ENCODE measurements at regions not wholly inside any gene's neighbourhood (a gene's known extent, or its start where the extent isn't known, plus 50 kb on each side); places are given as distances from the start of the nearest gene placed in this dataset.

DNA sequence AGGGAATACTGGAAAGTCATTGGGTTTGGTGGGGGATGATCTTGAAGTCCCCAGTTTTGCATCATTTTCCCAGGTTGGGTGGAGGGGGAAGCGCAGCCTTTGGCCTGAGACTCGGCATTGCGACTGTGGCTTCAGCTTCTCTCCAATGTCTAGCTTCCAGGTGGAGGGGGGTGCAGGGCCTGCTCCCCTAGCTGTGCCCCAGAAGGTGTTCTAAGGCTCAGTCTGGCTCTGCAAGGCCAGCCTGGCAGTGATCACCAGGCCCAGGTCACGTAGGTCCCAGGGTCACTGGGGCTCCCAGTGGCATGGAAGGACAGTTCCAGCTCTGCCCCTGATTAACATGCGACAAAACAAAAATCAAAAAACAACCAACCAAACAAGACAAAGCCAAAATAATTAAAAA lies 56.9 kb upstream of the HAAO start:
- DNase-seq, result no peak

DNA sequence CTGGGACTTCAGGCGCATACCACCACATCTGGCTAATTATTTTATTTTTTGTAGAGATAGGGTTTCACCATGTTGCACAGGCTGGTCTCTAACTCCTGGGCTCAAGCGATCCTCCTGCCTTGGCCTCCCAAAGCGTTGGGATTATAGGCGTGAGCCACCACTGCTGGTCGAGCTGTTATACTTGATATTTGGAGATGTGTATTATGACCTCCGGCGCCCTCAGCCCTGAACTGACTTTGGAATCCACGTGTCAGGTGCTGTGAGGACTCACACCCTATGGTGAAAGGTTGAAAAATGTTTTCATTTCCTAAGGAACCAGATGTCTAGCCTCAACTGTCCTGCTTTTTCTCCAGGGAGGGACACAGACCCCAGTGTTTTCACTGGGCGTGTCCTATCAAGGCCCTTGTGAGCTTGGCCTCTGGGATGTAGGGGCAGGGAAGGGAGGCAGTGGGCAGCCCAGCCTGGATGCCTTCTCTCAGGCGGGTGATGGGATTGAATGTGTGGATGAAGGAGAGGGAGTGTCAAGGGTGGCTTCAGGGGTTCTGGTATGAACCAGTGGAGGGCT lies 56.4 kb upstream of the HAAO start:
- DNase-seq, result no peak

GRCh38 chr2:42848265-42848664 lies 55.9 kb upstream of the HAAO start:
- DNase-seq, result no peak

GRCh38 chr2:42847596-42848151 lies 55.3 kb upstream of the HAAO start:
- DNase-seq, result no peak

DNA sequence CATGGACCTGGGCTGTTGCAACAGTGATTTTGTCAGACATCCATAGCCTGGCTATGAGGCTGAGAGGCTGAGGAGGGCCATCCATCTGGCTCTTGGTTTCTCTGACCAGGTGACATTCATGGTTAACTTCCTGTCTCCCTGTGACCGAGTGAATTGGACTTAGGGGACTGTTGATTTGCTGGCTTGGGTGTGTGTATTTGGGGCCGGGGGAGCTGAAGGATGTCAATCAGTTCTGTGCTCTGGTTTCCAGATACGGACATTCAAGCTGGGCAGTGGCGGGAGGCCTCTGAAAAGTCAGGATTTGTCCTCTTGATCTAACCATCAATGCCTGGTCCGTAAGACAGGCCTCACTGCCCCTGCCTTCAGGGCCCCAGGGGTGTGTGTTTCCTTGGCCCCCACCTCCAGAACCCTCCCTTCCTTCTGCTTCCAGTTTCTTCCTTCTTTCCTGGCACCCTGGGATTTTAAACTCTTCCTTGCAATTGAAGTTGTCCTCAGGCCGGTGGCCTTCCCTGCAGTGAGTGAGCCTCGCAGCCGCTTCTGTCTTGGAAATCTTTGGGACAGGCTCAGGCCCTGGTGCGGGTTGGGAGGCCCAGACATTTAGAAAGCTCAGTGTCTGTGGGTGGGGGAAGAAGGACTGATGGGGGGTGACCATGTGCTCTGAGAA lies 54.7 kb upstream of the HAAO start:
- DNase-seq, result no peak

DNA sequence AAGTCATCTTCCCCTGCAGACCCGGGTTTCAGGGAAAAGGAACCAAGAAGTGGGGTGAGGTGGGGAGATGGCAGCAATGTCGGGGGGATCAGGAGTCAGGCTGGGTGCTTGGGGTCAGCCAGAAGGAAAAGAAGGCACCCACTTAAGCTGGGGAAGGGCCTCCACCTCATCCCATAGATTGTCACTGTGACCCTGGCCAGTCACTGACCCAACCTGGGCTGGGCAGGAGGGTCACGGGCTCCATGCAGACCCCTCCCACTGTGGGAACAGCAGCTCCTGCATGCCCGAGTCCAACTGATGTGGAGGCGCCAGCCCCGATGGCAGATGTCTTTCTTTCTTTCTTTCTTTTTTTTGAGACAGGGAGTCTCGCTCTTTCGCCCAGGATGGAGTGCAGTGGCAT lies 53.6 kb upstream of the HAAO start:
- DNase-seq, result no peak

DNA sequence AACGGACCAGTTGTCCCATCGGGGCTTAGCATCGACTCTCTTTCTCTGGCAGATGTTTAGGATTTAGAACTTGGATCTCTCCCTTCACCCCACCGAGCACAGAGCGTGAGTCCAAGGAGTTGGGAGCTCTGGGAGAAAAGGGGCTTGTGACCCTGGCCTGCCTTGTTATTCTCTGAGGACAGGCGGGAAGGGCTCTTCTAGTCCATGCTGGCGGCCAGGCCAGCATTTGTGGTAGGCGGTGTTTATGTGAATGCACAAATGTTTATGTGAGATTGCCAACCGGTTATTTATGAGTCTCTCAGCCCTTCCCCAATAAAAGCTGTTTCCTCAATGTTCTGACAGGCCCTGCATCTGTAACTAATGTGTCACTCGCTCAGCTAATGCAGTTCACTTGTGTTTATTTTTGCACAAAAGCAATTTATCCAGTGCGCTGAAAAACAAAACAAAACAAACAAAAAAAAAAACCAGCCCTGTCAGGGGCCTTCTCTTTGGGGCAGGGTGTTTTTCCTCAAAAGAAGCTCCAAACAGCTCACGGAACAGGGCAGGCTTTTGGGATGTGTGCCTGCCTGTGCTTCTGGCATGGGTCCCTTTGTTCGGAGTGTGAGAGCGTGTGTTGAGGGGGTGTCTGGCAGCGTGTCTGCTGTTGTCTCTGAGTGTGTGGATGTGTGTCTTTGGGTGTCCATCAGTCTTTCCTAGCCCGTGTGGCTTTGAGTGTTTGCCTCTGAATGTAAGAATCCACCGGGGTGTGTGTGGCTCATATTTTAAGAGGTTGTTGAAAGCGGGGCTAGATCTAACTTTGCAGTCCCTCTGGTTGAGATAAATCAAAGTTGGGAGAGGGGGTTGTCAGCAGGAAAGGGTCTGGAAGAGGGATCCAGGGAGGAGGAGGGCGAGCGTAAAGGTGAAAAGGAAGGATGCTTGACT lies 52.8 kb upstream of the HAAO start:
- no peak for DNase-seq

GRCh38 chr2:42844366-42844765 lies 52.0 kb upstream of the HAAO start:
- DNase-seq, result no peak

DNA sequence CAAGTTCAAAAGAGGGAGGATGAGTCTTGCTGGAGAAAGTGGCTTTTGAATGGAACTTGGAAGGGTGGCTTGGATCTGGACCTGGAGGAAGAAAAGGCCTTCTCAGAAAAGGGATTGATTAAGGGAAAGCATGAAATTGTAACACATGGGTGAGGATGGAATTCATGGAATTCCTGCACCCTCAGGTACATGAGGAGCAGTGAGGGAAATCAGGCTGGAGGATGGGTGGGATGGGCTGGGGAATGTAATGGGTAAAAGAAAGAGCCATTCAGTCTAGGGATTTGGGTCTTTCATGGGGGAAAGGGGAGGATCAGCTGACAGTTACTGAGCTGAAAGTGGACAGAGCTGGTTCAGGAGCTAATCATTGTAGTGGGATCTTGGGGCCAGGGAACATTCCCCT lies 51.2 kb upstream of the HAAO start:
- no peak for DNase-seq

DNA sequence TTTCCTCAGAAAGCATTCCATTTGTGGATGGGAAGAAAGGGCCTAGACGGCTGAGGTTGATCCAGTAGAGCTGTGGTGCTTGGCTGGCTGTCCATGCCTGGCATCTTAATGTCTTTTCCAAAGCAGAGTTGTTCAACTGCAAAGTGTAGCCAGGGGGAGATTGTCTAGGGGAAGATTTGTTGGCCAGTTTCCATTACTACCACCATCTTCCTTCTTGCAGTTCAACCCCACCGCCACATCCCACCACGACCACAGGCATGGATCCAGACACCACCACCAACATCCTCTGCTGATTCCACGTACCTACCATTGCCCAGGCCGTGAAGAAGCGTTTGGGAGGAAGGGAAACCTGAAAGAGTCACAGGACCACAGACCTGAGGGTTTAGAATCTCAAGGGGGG lies 50.7 kb upstream of the HAAO start:
- DNase-seq, result no peak

- no peak for DNase-seq
Measured at GRCh38 chr2:42842466-42842865, 50.1 kb upstream of the HAAO start.

Data from CD4-positive, alpha-beta T cell treated with Interleukin-21 for 1 hour (primary cell).